ENCODE measurements at regions not wholly inside any gene's neighbourhood (a gene's known extent, or its start where the extent isn't known, plus 50 kb on each side); places are given as distances from the start of the nearest gene placed in this dataset.

DNA sequence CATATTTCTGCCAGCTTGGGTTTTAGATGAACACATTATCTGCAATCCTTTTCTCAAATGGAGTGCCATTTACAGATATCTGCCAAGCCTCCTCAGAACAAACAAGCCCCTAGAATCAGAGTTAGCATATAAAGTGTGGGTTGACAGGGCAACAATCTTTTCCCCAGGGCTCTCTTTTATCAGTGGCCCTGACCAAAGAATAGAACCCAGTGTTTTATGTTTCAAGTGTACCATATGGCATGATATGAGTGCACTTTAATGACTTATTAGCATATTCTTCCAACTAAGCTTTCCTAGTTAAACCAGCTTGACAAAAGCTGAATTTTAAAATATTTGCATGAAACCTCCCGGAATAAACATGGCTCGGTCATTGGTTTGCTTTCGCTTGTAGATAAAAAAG, 57.3 kb downstream of the EVX1 start:
- TF ChIP-seq, protein P1, sequence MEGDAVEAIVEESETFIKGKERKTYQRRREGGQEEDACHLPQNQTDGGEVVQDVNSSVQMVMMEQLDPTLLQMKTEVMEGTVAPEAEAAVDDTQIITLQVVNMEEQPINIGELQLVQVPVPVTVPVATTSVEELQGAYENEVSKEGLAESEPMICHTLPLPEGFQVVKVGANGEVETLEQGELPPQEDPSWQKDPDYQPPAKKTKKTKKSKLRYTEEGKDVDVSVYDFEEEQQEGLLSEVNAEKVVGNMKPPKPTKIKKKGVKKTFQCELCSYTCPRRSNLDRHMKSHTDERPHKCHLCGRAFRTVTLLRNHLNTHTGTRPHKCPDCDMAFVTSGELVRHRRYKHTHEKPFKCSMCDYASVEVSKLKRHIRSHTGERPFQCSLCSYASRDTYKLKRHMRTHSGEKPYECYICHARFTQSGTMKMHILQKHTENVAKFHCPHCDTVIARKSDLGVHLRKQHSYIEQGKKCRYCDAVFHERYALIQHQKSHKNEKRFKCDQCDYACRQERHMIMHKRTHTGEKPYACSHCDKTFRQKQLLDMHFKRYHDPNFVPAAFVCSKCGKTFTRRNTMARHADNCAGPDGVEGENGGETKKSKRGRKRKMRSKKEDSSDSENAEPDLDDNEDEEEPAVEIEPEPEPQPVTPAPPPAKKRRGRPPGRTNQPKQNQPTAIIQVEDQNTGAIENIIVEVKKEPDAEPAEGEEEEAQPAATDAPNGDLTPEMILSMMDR (conservative IDR thresholded peaks at IDR 0.05; ENCODE audit: low read length): no peak
- TF ChIP-seq EZH2phosphoT487 (IDR thresholded peaks at IDR 0.05; ENCODE audit: borderline replicate concordance, low read depth, low read length): no peak
